ENCODE measurements at regions not wholly inside any gene's neighbourhood (a gene's known extent, or its start where the extent isn't known, plus 50 kb on each side); places are given as distances from the start of the nearest gene placed in this dataset.

DNA sequence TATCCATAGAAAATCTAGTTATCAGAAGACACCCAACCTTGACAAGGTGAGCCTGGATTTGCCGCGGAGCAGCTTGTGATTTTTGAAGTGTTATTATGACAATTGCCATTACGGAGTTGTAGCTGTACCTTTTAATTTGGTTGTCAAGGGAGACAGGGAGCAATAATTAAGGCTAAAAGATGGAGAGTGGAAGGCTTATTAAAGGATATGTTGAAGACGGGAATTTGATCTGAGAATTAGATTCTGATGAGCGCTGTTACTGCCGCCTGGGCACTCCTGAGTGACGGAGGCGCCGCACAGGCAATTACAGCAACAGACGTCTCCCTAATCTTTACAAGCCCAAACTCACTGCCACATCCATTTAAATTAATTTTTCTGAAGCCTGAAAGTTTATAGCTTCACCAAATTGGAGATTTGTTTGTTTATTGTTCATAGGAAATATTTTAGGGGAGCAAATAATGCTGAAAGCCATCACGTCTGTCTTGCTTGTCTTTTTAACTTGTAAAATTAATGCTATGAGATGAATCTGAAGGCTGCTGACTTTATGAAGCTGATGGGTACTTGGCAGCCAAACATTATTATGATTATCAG is 475.0 kb upstream of the ADARB2 start:
- no peaks in the 10 kb centered on the region for H3K9me3 ChIP-seq (ENCODE audit: insufficient read depth, low read length, severe bottlenecking)

DNA sequence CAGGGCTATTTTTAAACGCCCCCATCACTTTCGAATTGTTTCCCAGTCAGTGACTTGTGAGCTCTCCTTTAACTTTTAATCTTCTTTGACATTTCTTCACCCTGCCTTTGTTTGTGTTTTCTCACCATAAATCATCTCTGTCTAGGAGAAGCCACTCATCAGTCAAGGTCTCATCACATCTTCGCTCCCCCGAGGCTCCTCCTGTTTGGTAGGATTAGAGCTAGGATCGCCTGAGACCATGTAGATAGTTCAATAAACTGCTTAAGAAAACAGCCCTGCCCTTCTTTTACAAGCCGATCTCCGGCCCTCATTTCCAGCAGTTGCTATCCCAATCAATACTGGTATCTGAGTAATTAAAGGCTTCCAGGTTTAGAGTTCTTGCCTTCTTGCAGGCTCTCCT is 472.8 kb upstream of the ADARB2 start:
- Histone ChIP-seq H2AFZ (ENCODE audit: low read depth, low read length) (no peak overlapping the region), H3K27me3 (ENCODE audit: insufficient read depth, low read length, poor library complexity) (no peaks in the 10 kb centered on the region), H3K79me2 (ENCODE audit: insufficient read depth, low read length) (no peaks in the 10 kb centered on the region), H3K4me1 (ENCODE audit: insufficient read depth, low read length) (no peaks in the 10 kb centered on the region; the same call in 1 of the 2 replicates), H3K4me2 (ENCODE audit: insufficient read depth, low read length) (no peak overlapping the region), H4K20me1 (ENCODE audit: insufficient read depth, low read length) (no peaks in the 10 kb centered on the region), H3K27ac (ENCODE audit: low read length) (no peak overlapping the region), H3K4me3 (ENCODE audit: low read depth in 1 of 2, low read length in 2 of 2) (no peak overlapping the region), H3K9ac (ENCODE audit: low read depth, low read length) (no peak overlapping the region), H3K36me3 (ENCODE audit: insufficient read depth, low read length) (no peaks in the 10 kb centered on the region), H3K9me3 (ENCODE audit: insufficient read depth, low read length, severe bottlenecking) (no peaks in the 10 kb centered on the region)
- ATAC-seq (ENCODE audit: insufficient read depth, low read depth) (no peak), DNase-seq (no peak)
- TF ChIP-seq, protein P1, sequence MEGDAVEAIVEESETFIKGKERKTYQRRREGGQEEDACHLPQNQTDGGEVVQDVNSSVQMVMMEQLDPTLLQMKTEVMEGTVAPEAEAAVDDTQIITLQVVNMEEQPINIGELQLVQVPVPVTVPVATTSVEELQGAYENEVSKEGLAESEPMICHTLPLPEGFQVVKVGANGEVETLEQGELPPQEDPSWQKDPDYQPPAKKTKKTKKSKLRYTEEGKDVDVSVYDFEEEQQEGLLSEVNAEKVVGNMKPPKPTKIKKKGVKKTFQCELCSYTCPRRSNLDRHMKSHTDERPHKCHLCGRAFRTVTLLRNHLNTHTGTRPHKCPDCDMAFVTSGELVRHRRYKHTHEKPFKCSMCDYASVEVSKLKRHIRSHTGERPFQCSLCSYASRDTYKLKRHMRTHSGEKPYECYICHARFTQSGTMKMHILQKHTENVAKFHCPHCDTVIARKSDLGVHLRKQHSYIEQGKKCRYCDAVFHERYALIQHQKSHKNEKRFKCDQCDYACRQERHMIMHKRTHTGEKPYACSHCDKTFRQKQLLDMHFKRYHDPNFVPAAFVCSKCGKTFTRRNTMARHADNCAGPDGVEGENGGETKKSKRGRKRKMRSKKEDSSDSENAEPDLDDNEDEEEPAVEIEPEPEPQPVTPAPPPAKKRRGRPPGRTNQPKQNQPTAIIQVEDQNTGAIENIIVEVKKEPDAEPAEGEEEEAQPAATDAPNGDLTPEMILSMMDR (IDR thresholded peaks at IDR 0.05; ENCODE audit: borderline replicate concordance, extremely low read depth, low read length, poor library complexity, severe bottlenecking): no peak
- TF ChIP-seq EZH2 (IDR thresholded peaks at IDR 0.05; ENCODE audit: borderline replicate concordance, low read depth, low read length, severe bottlenecking): no peak

More for the DNA sequence above, 475.0 kb upstream of the ADARB2 start:
- DNase-seq (no peak), ATAC-seq (ENCODE audit: insufficient read depth, low read depth) (no peak)
- no peak overlapping the region for H3K4me2 ChIP-seq (ENCODE audit: insufficient read depth, low read length)
- TF ChIP-seq, protein P1 (IDR thresholded peaks at IDR 0.05; ENCODE audit: borderline replicate concordance, extremely low read depth, low read length, poor library complexity, severe bottlenecking): no peak
- no peak for TF ChIP-seq EZH2 (IDR thresholded peaks at IDR 0.05; ENCODE audit: borderline replicate concordance, low read depth, low read length, severe bottlenecking)
- no peak overlapping the region for H3K9ac ChIP-seq (ENCODE audit: low read depth, low read length)
- H3K27ac ChIP-seq (ENCODE audit: low read length): no peak overlapping the region
- no peak overlapping the region for H3K4me3 ChIP-seq (ENCODE audit: low read depth in 1 of 2, low read length in 2 of 2)
- no peaks in the 10 kb centered on the region for H3K36me3 ChIP-seq (ENCODE audit: insufficient read depth, low read length)
- H3K4me1 ChIP-seq (ENCODE audit: insufficient read depth, low read length): no peaks in the 10 kb centered on the region; the same call in 1 of the 2 replicates
- no peaks in the 10 kb centered on the region for H3K79me2 ChIP-seq (ENCODE audit: insufficient read depth, low read length)
- no peaks in the 10 kb centered on the region for H3K27me3 ChIP-seq (ENCODE audit: insufficient read depth, low read length, poor library complexity)
- H2AFZ ChIP-seq (ENCODE audit: low read depth, low read length): no peak overlapping the region
- no peaks in the 10 kb centered on the region for H4K20me1 ChIP-seq (ENCODE audit: insufficient read depth, low read length)

DNA sequence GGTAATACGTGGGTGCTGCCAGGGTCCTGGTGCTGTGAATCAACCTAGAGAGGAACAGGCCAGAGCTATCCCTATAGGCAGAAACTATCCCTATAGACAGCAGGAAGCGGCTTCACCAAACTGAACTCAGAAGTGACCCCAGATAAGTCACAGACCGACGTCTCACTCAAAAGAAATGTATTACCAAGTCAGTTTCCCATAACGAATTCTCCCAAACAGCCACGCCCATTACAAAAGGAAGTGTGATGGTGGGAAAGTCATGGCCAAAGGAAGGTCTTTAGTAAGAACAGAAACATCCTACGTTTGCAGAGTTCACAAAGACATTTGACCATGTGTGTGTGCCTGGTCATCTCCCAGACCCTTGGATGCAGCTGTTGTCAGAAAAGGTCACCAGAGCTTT is 470.8 kb upstream of the ADARB2 start:
- TF ChIP-seq, protein P1 (IDR thresholded peaks at IDR 0.05; ENCODE audit: borderline replicate concordance, extremely low read depth, low read length, poor library complexity, severe bottlenecking): no peak
- no peak for TF ChIP-seq EZH2 (IDR thresholded peaks at IDR 0.05; ENCODE audit: borderline replicate concordance, low read depth, low read length, severe bottlenecking)
- Histone ChIP-seq H2AFZ (ENCODE audit: low read depth, low read length) (no peak overlapping the region), H3K4me1 (ENCODE audit: insufficient read depth, low read length) (no peaks in the 10 kb centered on the region; the same call in 1 of the 2 replicates), H3K27ac (ENCODE audit: low read length) (no peak overlapping the region), H3K36me3 (ENCODE audit: insufficient read depth, low read length) (no peaks in the 10 kb centered on the region), H3K27me3 (ENCODE audit: insufficient read depth, low read length, poor library complexity) (no peaks in the 10 kb centered on the region), H3K9me3 (ENCODE audit: insufficient read depth, low read length, severe bottlenecking) (no peaks in the 10 kb centered on the region), H3K4me2 (ENCODE audit: insufficient read depth, low read length) (no peak overlapping the region), H4K20me1 (ENCODE audit: insufficient read depth, low read length) (no peaks in the 10 kb centered on the region), H3K79me2 (ENCODE audit: insufficient read depth, low read length) (no peaks in the 10 kb centered on the region), H3K9ac (ENCODE audit: low read depth, low read length) (no peak overlapping the region), H3K4me3 (ENCODE audit: low read depth in 1 of 2, low read length in 2 of 2) (no peak overlapping the region)
- DNase-seq: no peak
- ATAC-seq (ENCODE audit: insufficient read depth, low read depth): no peak

All from DND-41 (cell line).